ENCODE measurements at regions not wholly inside any gene's neighbourhood (a gene's known extent, or its start where the extent isn't known, plus 50 kb on each side); places are given as distances from the start of the nearest gene placed in this dataset.

- no peak for TF ChIP-seq CTCF (IDR thresholded peaks at IDR 0.05)
- TF ChIP-seq POLR2A (IDR thresholded peaks at IDR 0.05): no peak
These were observed 796.5 kb upstream of the SLIT2 start for GRCh38 chr4:19455196-19455595.
